Smooth muscle cell (in vitro differentiated cells): ENCODE measurements at regions not wholly inside any gene's neighbourhood (a gene's known extent, or its start where the extent isn't known, plus 50 kb on each side); places are given as distances from the start of the nearest gene placed in this dataset.
"Not testable (repeated sequence)": the region's sequence is repeated elsewhere in the genome, so short reads cannot be mapped to it uniquely, and the experiment has no call there.

Experiments used
- DNase-seq: peaks from one replicate; lab custom pipeline; 2025; ENCODE audit not compliant: unreplicated experiment; lab: John Stamatoyannopoulos, UW
- H2AFZ ChIP-seq: fragments of 200-600 bp; sonication (generic); 2 replicates; pipeline ENCODE4 v1.6.0; 2016; ENCODE audit warnings: antibody characterized with exemption, low read depth, mild to moderate bottlenecking
- H3F3A ChIP-seq: fragments of 200-600 bp; sonication (generic); 2 replicates; pipeline ENCODE4 v1.6.0; 2017; ENCODE audit warnings: antibody characterized with exemption, low read depth
- H3K27ac ChIP-seq: fragments of 200-600 bp; sonication (generic); 2 replicates; pipeline ENCODE4 v1.5.1; 2016; ENCODE audit warnings: low read depth, mild to moderate bottlenecking
- H3K27me3 ChIP-seq: fragments of 200-600 bp; sonication (generic); 2 replicates; pipeline ENCODE4 v1.6.1; 2016; ENCODE audit warnings: low read depth, mild to moderate bottlenecking
- H3K36me3 ChIP-seq: fragments of 200-600 bp; sonication (generic); 2 replicates; pipeline ENCODE4 v1.5.1; 2016; ENCODE audit warnings: low read depth
- H3K4me1 ChIP-seq: fragments of 200-600 bp; sonication (generic); 2 replicates; pipeline ENCODE4 v1.5.1; 2016; ENCODE audit warnings: low read depth
- H3K4me2 ChIP-seq: fragments of 200-600 bp; sonication (generic); 2 replicates; pipeline ENCODE4 v1.6.0; 2016; ENCODE audit warnings: mild to moderate bottlenecking
- H3K4me3 ChIP-seq: fragments of 200-600 bp; sonication (generic); 2 replicates; pipeline ENCODE4 v1.5.1; 2016; ENCODE audit warnings: mild to moderate bottlenecking
- H3K79me2 ChIP-seq: fragments of 200-600 bp; sonication (generic); 2 replicates; pipeline ENCODE4 v1.6.0; 2016; ENCODE audit warnings: low read depth, mild to moderate bottlenecking
- H3K9ac ChIP-seq: fragments of 200-600 bp; sonication (generic); 2 replicates; pipeline ENCODE4 v1.6.0; 2016; ENCODE audit warnings: low read depth
- H3K9me3 ChIP-seq: fragments of 200-600 bp; sonication (generic); replicated peaks from 2 replicates; pipeline ENCODE4 v1.5.1; 2016; ENCODE audit warnings: low read depth
- H4K20me1 ChIP-seq: fragments of 200-600 bp; sonication (generic); 2 replicates; pipeline ENCODE4 v1.6.0; 2016; ENCODE audit warnings: low read depth
- whole genome bisulfite sequencing: methylation state at CpG from one replicate; pipeline ENCODE4 v1.1.7; 2016; ENCODE audit warnings: low lambda C conversion rate; 5-methylcytosine and 5-hydroxymethylcytosine counted together
- TF ChIP-seq, protein P1 (sequence below): fragments of 200-600 bp; sonication (generic); IDR thresholded peaks from 2 replicates; pipeline ENCODE4 v1.5.1; 2017; ENCODE audit warnings: borderline replicate concordance, mild to moderate bottlenecking, antibody characterized with exemption; ENCODE audit not compliant: insufficient read depth, poor library complexity, severe bottlenecking

DNA sequence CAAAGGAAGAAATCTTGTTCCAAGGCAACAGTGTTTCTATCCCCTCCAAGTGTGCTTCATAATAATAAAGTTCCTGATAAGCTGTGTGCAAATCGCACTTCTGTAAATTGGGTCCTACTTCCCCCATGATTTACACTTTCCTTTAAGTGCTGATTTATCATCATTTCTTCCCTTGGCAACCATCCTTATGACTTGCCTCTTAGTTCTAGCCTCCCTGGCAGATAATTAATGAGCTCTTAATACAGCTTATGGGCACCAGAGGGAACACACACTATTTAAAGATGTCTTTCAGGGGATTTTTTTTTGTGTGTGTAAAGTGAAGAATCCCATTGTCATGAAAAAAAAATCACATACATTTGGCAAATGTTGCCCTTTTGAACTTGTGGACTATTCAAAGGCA is 101.6 kb upstream of the MPHOSPH6 start:
- Histone ChIP-seq H3F3A (no peaks in the 10 kb centered on the region), H3K4me1 (no peaks in the 10 kb centered on the region), H3K79me2 (no peaks in the 10 kb centered on the region), H3K9me3 (no peaks in the 10 kb centered on the region), H4K20me1 (no peaks in the 10 kb centered on the region), H3K27ac (no peak overlapping the region), H3K36me3 (no peaks in the 10 kb centered on the region), H2AFZ (no peak overlapping the region), H3K4me2 (no peak overlapping the region), H3K4me3 (no peak overlapping the region), H3K9ac (no peak overlapping the region), H3K27me3 (peaks cover 27% of the 10 kb centered on the region)
- TF ChIP-seq, protein P1, sequence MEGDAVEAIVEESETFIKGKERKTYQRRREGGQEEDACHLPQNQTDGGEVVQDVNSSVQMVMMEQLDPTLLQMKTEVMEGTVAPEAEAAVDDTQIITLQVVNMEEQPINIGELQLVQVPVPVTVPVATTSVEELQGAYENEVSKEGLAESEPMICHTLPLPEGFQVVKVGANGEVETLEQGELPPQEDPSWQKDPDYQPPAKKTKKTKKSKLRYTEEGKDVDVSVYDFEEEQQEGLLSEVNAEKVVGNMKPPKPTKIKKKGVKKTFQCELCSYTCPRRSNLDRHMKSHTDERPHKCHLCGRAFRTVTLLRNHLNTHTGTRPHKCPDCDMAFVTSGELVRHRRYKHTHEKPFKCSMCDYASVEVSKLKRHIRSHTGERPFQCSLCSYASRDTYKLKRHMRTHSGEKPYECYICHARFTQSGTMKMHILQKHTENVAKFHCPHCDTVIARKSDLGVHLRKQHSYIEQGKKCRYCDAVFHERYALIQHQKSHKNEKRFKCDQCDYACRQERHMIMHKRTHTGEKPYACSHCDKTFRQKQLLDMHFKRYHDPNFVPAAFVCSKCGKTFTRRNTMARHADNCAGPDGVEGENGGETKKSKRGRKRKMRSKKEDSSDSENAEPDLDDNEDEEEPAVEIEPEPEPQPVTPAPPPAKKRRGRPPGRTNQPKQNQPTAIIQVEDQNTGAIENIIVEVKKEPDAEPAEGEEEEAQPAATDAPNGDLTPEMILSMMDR = no peak
- DNase-seq = no peak
- WGBS = 96% methylated on average over 1 of the region's 1 CpG

DNA sequence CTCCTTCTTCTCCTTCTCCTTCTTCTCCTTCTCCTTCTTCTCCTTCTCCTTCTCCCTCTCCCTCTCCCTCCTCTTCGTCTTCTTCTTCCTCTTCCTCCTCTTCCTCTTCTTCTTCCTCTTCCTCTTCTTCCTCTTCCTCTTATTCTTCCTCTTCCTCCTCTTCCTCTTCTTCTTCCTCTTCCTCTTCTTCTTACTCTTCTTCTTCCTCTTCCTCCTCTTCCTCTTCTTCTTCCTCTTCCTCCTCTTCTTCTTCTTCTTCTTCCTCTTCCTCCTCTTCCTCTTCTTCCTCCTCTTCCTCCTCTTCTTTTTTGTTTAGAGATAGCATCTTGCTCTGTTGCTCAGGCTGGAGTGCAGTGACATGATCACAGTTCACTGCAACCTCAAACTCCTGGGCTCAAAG is 97.7 kb upstream of the MPHOSPH6 start:
- not testable (repeated sequence) for H4K20me1 ChIP-seq, H3K27ac ChIP-seq, DNase-seq, H3K4me1 ChIP-seq, H3F3A ChIP-seq, H3K79me2 ChIP-seq, H3K4me3 ChIP-seq, H3K36me3 ChIP-seq, H3K9me3 ChIP-seq, H3K4me2 ChIP-seq, H3K9ac ChIP-seq, H2AFZ ChIP-seq
- H3K27me3 ChIP-seq = peaks cover 41% of the 10 kb centered on the region
- WGBS = 64% methylated on average over 1 of the region's 1 CpG

DNA sequence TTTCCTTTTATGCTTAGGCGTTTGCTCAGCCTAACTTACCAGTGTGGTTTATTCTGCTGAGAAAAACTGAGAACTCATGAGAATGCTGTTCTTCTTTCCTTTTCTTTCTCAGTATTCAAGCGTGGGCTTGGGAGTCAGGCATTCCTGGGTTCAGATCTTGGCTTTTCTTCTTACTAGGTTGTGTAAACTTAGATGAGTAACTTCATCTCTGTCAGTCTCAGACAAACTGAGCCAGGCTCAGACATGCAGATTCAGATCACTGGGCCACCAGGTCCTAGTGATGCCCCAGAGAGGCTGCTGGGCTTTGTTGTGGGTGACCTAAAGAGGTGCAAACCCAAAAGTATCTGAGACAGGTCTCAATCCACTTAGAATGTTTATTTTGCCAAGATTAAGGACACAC is 95.8 kb upstream of the MPHOSPH6 start:
- WGBS = 90% methylated on average over 2 of the region's 2 CpGs
- Histone ChIP-seq H3K4me3 (no peak overlapping the region), H3K4me2 (no peak overlapping the region), H3K79me2 (no peaks in the 10 kb centered on the region), H3K36me3 (no peaks in the 10 kb centered on the region), H2AFZ (no peak overlapping the region), H3K4me1 (no peaks in the 10 kb centered on the region), H3F3A (no peaks in the 10 kb centered on the region), H3K27me3 (peaks cover 56% of the 10 kb centered on the region), H3K27ac (no peak overlapping the region), H4K20me1 (no peaks in the 10 kb centered on the region), H3K9me3 (no peaks in the 10 kb centered on the region), H3K9ac (no peak overlapping the region)
- no peak for DNase-seq
- TF ChIP-seq, protein P1 = no peak

DNA sequence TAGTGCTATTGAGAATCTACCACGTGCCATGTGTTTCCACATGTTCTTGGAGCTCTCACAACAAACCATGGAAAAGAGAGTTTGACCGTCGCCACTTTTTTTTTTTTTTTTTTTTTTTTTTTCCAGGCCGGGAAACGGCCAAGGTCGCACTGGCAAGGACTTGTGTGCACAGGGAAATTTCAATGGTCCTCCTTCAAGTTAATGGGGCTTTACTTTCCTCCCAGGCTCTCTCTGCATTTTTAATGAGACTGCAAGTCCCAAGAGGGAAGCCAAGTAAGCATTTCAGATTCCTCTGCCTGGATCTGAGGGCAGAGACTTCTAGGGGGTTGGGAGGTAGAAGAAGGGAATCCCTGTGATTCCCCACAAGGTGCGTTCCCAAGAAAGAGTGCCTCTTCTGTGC is 94.7 kb upstream of the MPHOSPH6 start:
- no peak overlapping the region for H3K4me2 ChIP-seq
- no peak overlapping the region for H3K4me3 ChIP-seq
- TF ChIP-seq, protein P1 = no peak
- H3K9me3 ChIP-seq = no peaks in the 10 kb centered on the region
- no peak overlapping the region for H2AFZ ChIP-seq
- WGBS = 75% methylated on average over 7 of the region's 7 CpGs
- no peak overlapping the region for H3K9ac ChIP-seq
- H4K20me1 ChIP-seq = no peaks in the 10 kb centered on the region
- no peaks in the 10 kb centered on the region for H3K36me3 ChIP-seq
- H3K27ac ChIP-seq = no peak overlapping the region
- H3K79me2 ChIP-seq = no peaks in the 10 kb centered on the region
- H3K4me1 ChIP-seq = no peaks in the 10 kb centered on the region
- no peak for DNase-seq
- H3K27me3 ChIP-seq = peaks cover 58% of the 10 kb centered on the region
- H3F3A ChIP-seq = no peaks in the 10 kb centered on the region
